HG03521 (cell line): ENCODE measurements at regions not wholly inside any gene's neighbourhood (a gene's known extent, or its start where the extent isn't known, plus 50 kb on each side); places are given as distances from the start of the nearest gene placed in this dataset.

Experiments
- ATAC-seq: cut with Tn5 transposase; IDR thresholded peaks from one replicate; pipeline ENCODE4 v1.9.1; 2021; ENCODE audit warnings: mild to moderate bottlenecking, moderate library complexity; ENCODE audit not compliant: unreplicated experiment

GRCh38 chr2:180743401-180743800 is 237.0 kb upstream of the UBE2E3 start:
- no peak for ATAC-seq

GRCh38 chr2:180742801-180743200 is 237.6 kb upstream of the UBE2E3 start:
- no peak for ATAC-seq

- ATAC-seq = no peak
Observed at GRCh38 chr2:180739070-180739469, 241.3 kb upstream of the UBE2E3 start.

GRCh38 chr2:180735799-180736198 is 244.6 kb upstream of the UBE2E3 start:
- ATAC-seq = no peak

- no peak for ATAC-seq
Observed at GRCh38 chr2:180734382-180734781, 246.0 kb upstream of the UBE2E3 start.

GRCh38 chr2:180733330-180733729 is 247.1 kb upstream of the UBE2E3 start:
- no peak for ATAC-seq

GRCh38 chr2:180732337-180732736 is 248.1 kb upstream of the UBE2E3 start:
- no peak for ATAC-seq

- ATAC-seq = no peak
Observed at GRCh38 chr2:180730976-180731375, 249.4 kb upstream of the UBE2E3 start.

- no peak for ATAC-seq
Observed at GRCh38 chr2:180728928-180729559, 251.4 kb upstream of the UBE2E3 start.

GRCh38 chr2:180723712-180724111 is 256.7 kb upstream of the UBE2E3 start:
- ATAC-seq = no peak

GRCh38 chr2:180722551-180723239 is 257.7 kb upstream of the UBE2E3 start:
- ATAC-seq = no peak

GRCh38 chr2:180720829-180721228 is 259.6 kb upstream of the UBE2E3 start:
- ATAC-seq = no peak

GRCh38 chr2:180717588-180717987 is 262.8 kb upstream of the UBE2E3 start:
- no peak for ATAC-seq

GRCh38 chr2:180716186-180717180 is 263.9 kb upstream of the UBE2E3 start:
- no peak for ATAC-seq

GRCh38 chr2:180715044-180715443 is 265.4 kb upstream of the UBE2E3 start:
- no peak for ATAC-seq

GRCh38 chr2:180709392-180710145 is 270.8 kb upstream of the UBE2E3 start:
- no peak for ATAC-seq

- ATAC-seq = no peak
Observed at GRCh38 chr2:180707884-180708205, 272.6 kb upstream of the UBE2E3 start.

- ATAC-seq = no peak
Observed at GRCh38 chr2:180707175-180707883, 273.1 kb upstream of the UBE2E3 start.

GRCh38 chr2:180706694-180707093 is 273.7 kb upstream of the UBE2E3 start:
- ATAC-seq = no peak

- no peak for ATAC-seq
Observed at GRCh38 chr2:180705551-180705950, 274.9 kb upstream of the UBE2E3 start.
